K562 (cell line): ENCODE measurements at regions not wholly inside any gene's neighbourhood (a gene's known extent, or its start where the extent isn't known, plus 50 kb on each side); places are given as distances from the start of the nearest gene placed in this dataset.

Experiments used
- ATAC-seq: fragments of 200-7000 bp; cut with Tn5 transposase; 3 replicates; pipeline ENCODE4 v1.9.1; 2020; ENCODE audit warnings: moderate library complexity
- BruUV-seq: library from RNA; stranded (reverse); fragments of 400-500 nt; replicated peaks from 2 replicates; lab custom pipeline; 2021; lab: Mats Ljungman, UMichigan
- CTCF ChIA-PET: fragments of 300-600 bp; formaldehyde crosslinking; extraction: SDS; loops from one replicate; lab custom pipeline; 2021; ENCODE audit warnings: low intra/inter-chr PET ratio; lab: Yijun Ruan, JAX
- POLR2A ChIA-PET: fragments of 300-600, 350-650 bp; sonication (Branson Sonifier 250); formaldehyde crosslinking; extraction: SDS; loops from one replicate; lab custom pipeline; 2021; ENCODE audit warnings: antibody characterized with exemption, inconsistent platforms; lab: Yijun Ruan, JAX
- DNase-seq, 4 experiments: peaks; one replicate each; pipeline versions ENCODE4 v3.0.0 to v3.0.0-alpha.2; 2011 to 2018; ENCODE audit warnings: low spot score in 3 of 4, mixed read lengths in 3 of 4; ENCODE audit errors: extremely low read depth in 1 of 4
- FAIRE-seq: peaks from 2 replicates; lab custom pipeline; 2011; peaks lifted over from hg19 to GRCh38; lab: Jason Lieb, UNC
- H2AFZ ChIP-seq: 2 replicates; pipeline ENCODE4 v1.6.0; 2011; ENCODE audit warnings: low read depth, low read length, control low read depth, inconsistent platforms
- H3K27ac ChIP-seq: fragments of 200-600 bp; 3 replicates; pipeline ENCODE4 v1.8.0; 2011; ENCODE audit warnings: low read depth, mild to moderate bottlenecking, control low read depth, inconsistent platforms, low read length, moderate library complexity, mixed read lengths; ENCODE audit errors: extremely low read depth
- H3K27me3 ChIP-seq, 2 experiments: fragments of 300-600 bp in 1 of 2; 2 replicates in 1 of 2; 3 replicates in 1 of 2; pipeline versions ENCODE4 v1.6.0 to v1.8.0; 2011; ENCODE audit warnings: inconsistent platforms in 2 of 2, low read length in 2 of 2, mild to moderate bottlenecking in 1 of 2, mixed read lengths in 1 of 2, moderate library complexity in 1 of 2; ENCODE audit not compliant: control insufficient read depth in 2 of 2, insufficient read depth in 2 of 2
- H3K36me3 ChIP-seq: fragments of 300-600 bp; 3 replicates; pipeline ENCODE4 v1.8.0; 2011; ENCODE audit warnings: mild to moderate bottlenecking, low read length, inconsistent platforms; ENCODE audit not compliant: control insufficient read depth, insufficient read depth
- H3K4me1 ChIP-seq, 2 experiments: fragments of 200-600 bp in 1 of 2; replicated peaks in 1 of 2; 2 replicates in 1 of 2; 3 replicates in 1 of 2; pipeline versions ENCODE4 v1.5.1 to v1.8.0; 2011; ENCODE audit warnings: inconsistent platforms in 2 of 2, low read length in 2 of 2, mild to moderate bottlenecking in 1 of 2, mixed read lengths in 1 of 2, moderate library complexity in 1 of 2; ENCODE audit not compliant: control insufficient read depth in 2 of 2, insufficient read depth in 2 of 2
- H3K4me2 ChIP-seq: 2 replicates; pipeline ENCODE4 v1.6.1; 2011; ENCODE audit warnings: low read length, control low read depth, inconsistent platforms, mixed read lengths; ENCODE audit not compliant: insufficient read depth
- H3K4me3 ChIP-seq: fragments of 200-600 bp; sonication (generic), shearing (Covaris generic); 2 replicates; pipeline ENCODE4 v1.5.1; 2016; ENCODE audit warnings: control low read depth, inconsistent platforms
- H3K79me2 ChIP-seq: fragments of 200-600 bp; 3 replicates; pipeline ENCODE4 v1.8.0; 2011; ENCODE audit warnings: low read length, inconsistent platforms; ENCODE audit not compliant: control insufficient read depth, insufficient read depth
- H3K9ac ChIP-seq, 2 experiments: 2 replicates each; pipeline versions ENCODE4 v1.6.0 to v1.6.1; 2011; ENCODE audit warnings: low read depth in 2 of 2, low read length in 2 of 2, control low read depth in 1 of 2, inconsistent platforms in 1 of 2, mild to moderate bottlenecking in 1 of 2, mixed read lengths in 1 of 2; ENCODE audit not compliant: insufficient read depth in 1 of 2
- H3K9me1 ChIP-seq: one replicate; pipeline ENCODE4 v1.6.0; 2011; ENCODE audit warnings: inconsistent platforms, mild to moderate bottlenecking, low read length, moderate library complexity; ENCODE audit not compliant: control insufficient read depth, insufficient read depth
- H3K9me3 ChIP-seq: replicated peaks from 2 replicates; pipeline ENCODE4 v1.5.1; 2011; ENCODE audit warnings: low read depth, low read length, inconsistent platforms; ENCODE audit not compliant: control insufficient read depth, insufficient read depth
- H4K20me1 ChIP-seq: replicated peaks from 2 replicates; pipeline ENCODE4 v1.6.1; 2011; ENCODE audit warnings: low read length, inconsistent platforms, mixed read lengths; ENCODE audit not compliant: control insufficient read depth, insufficient read depth
- COPS2 ChIP-seq: fragments of 450-650 bp; conservative IDR thresholded peaks from 2 replicates; pipeline ENCODE4 v1.6.1; 2016; ENCODE audit warnings: mild to moderate bottlenecking, moderate library complexity
- MYBL2 ChIP-seq, 2 experiments: fragments of 450-650 bp in 1 of 2; sonication (generic) in 1 of 2; formaldehyde crosslinking in 1 of 2; IDR thresholded peaks; 2 replicates each; pipeline versions ENCODE4 v1.6.1 to v1.8.1; 2017 to 2022; ENCODE audit warnings: borderline replicate concordance in 1 of 2, inconsistent platforms in 1 of 2, low read depth in 1 of 2, mild to moderate bottlenecking in 1 of 2, missing genetic modification reagents in 1 of 2, moderate library complexity in 1 of 2
- NCOR1 ChIP-seq: fragments of 450-650 bp; IDR thresholded peaks from 2 replicates; pipeline ENCODE4 v1.6.1; 2016; ENCODE audit warnings: mild to moderate bottlenecking, moderate library complexity
- RBM14 ChIP-seq: fragments of 200-400 bp; formaldehyde crosslinking; IDR thresholded peaks from 2 replicates; pipeline ENCODE4 v1.6.1; 2018; ENCODE audit warnings: low read depth, mild to moderate bottlenecking, low read length, moderate library complexity, borderline replicate concordance; ENCODE audit not compliant: insufficient read depth
- SP2 ChIP-seq: IDR thresholded peaks from 2 replicates; pipeline ENCODE4 v1.6.1; 2011; ENCODE audit warnings: mild to moderate bottlenecking, low read depth, low read length, moderate library complexity; ENCODE audit not compliant: poor library complexity, severe bottlenecking; ENCODE audit errors: extremely low read depth
- ZFP91 ChIP-seq: sonication (generic); formaldehyde crosslinking; IDR thresholded peaks from 2 replicates; pipeline ENCODE4 v1.8.0; 2022; ENCODE audit warnings: mild to moderate bottlenecking, missing genetic modification reagents
- ZNF263 ChIP-seq: sonication (generic); formaldehyde crosslinking; IDR thresholded peaks from 2 replicates; pipeline ENCODE4 v1.8.0; 2022; ENCODE audit warnings: mild to moderate bottlenecking, missing genetic modification reagents, borderline replicate concordance
- ZNF668 ChIP-seq: fragments of 250-450 bp; sonication (Bioruptor Pico); IDR thresholded peaks from 2 replicates; pipeline ENCODE4 v1.8.0; 2022; ENCODE audit warnings: mild to moderate bottlenecking, inconsistent platforms
- WGBS: fragments of 100-300 bp; shearing (Covaris generic); methylation state at CpG from one replicate; pipeline ENCODE4 v1.1.6; 2016; ENCODE audit warnings: low coverage, mixed read lengths; ENCODE audit not compliant: insufficient coverage; ENCODE audit errors: missing lambda C conversion rate; 5-methylcytosine and 5-hydroxymethylcytosine counted together
- in situ Hi-C: fragments of 300-500 bp; cut with MboI; formaldehyde crosslinking; loops from 4 replicates; pipeline ENCODE4 v1.15.0; 2018; ENCODE audit warnings: inconsistent platforms, mixed read lengths
- intact Hi-C: fragments of 100-400 bp; cut with micrococcal nuclease; formaldehyde crosslinking; loops from 2 replicates; pipeline ENCODE4 v1.14.2; 2022

DNA sequence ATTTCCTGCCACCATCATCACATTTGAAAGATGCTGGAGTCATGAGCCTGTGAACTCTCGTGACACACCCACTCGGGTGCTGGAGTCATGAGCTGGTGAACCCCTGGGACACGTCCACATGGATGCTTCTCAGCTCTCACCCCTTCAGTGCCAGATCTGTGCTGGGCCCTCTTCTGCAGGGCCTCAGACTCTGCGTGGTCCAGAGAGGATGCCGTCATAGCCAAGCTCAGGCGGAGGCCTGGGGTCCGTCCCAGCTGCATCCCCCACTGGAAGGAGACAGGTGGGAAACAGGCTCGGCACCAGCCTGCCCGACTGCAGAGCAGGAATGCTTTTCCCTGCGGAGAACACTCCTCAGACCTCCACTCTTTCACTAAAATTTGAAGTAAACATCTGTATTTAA is 156.5 kb upstream of the PPP2R2D start:
- WGBS, result 3% methylated on average over 10 of the region's 10 CpGs
- H3K9ac ChIP-seq, result no peak overlapping the region; a peak in 1 of 4 replicates
- ATAC-seq, result no peak
- no peak overlapping the region for H3K4me2 ChIP-seq
- H3K4me3 ChIP-seq, result no peak overlapping the region
- ChIA-PET POLR2A (no interaction called here), CTCF (no interaction called here)
- no peaks in the 10 kb centered on the region for H3K36me3 ChIP-seq
- no TSS peak for BruUV-seq
- H3K9me3 ChIP-seq, result no peaks in the 10 kb centered on the region
- no peaks in the 10 kb centered on the region for H3K9me1 ChIP-seq
- in situ Hi-C loops (no loop called here), intact Hi-C loops (no loop called here)
- no peak overlapping the region for H2AFZ ChIP-seq
- peaks cover 0 to 29% of the 10 kb centered on the region in 2 experiments; a peak in 3 of 5 replicates for H3K27me3 ChIP-seq
- H4K20me1 ChIP-seq, result no peaks in the 10 kb centered on the region
- FAIRE-seq, result no peak
- H3K79me2 ChIP-seq, result no peaks in the 10 kb centered on the region
- TF ChIP-seq COPS2 (no peak), ZFP91 (CRISPR knock-in tag) (no peak), ZNF263 (CRISPR knock-in tag) (no peak), NCOR1 (no peak), MYBL2 (IDR thresholded peaks at IDR 0.05; ENCODE audit: low read depth) (no peak), MYBL2 (CRISPR knock-in tag; IDR thresholded peaks at IDR 0.05; ENCODE audit: borderline replicate concordance) (no peak), ZNF668 (no peak), SP2 (no peak), RBM14 (no peak)
- H3K4me1 ChIP-seq, result no peaks in the 10 kb centered on the region
- no peak for DNase-seq
- no peak overlapping the region for H3K27ac ChIP-seq
